A673 (cell line): ENCODE measurements at regions not wholly inside any gene's neighbourhood (a gene's known extent, or its start where the extent isn't known, plus 50 kb on each side); places are given as distances from the start of the nearest gene placed in this dataset.

ENCODE experiments used
- BruUV-seq: library from RNA; stranded (reverse); fragments of 400-500 nt; replicated peaks from 2 replicates; lab custom pipeline; 2021; lab: Mats Ljungman, UMichigan
- CTCF ChIA-PET: fragments of 300-600 bp; sonication (Branson Sonifier 250); formaldehyde crosslinking; loops from one replicate; lab custom pipeline; 2022; ENCODE audit warnings: antibody characterized with exemption; lab: Charles Lee
- POLR2A ChIA-PET: fragments of 300-600 bp; sonication (Branson Sonifier 250); formaldehyde crosslinking; loops from one replicate; lab custom pipeline; 2022; ENCODE audit warnings: antibody characterized with exemption; ENCODE audit not compliant: low non-redundant PET; lab: Charles Lee
- DNase-seq: peaks from one replicate; pipeline ENCODE4 v3.0.0-alpha.2; 2015; ENCODE audit warnings: low spot score
- H3K27ac ChIP-seq: fragments of 200-600 bp; sonication (generic); 2 replicates; pipeline ENCODE4 v1.5.1; 2016; ENCODE audit warnings: mixed run types, low read depth, mild to moderate bottlenecking, mixed read lengths, antibody characterized with exemption, low read length; ENCODE audit not compliant: poor library complexity, severe bottlenecking
- H3K27me3 ChIP-seq: fragments of 200-600 bp; sonication (generic); replicated peaks from 2 replicates; pipeline ENCODE4 v1.6.1; 2017; ENCODE audit warnings: mixed run types, low read depth, mild to moderate bottlenecking, mixed read lengths, antibody characterized with exemption, low read length; ENCODE audit not compliant: insufficient read depth, poor library complexity
- H3K36me3 ChIP-seq: fragments of 200-600 bp; sonication (generic); 2 replicates; pipeline ENCODE4 v1.6.1; 2016; ENCODE audit warnings: mixed run types, mild to moderate bottlenecking, mixed read lengths, antibody characterized with exemption, low read length; ENCODE audit not compliant: insufficient read depth, poor library complexity, severe bottlenecking
- H3K4me1 ChIP-seq: fragments of 200-600 bp; sonication (generic); 2 replicates; pipeline ENCODE4 v1.6.1; 2017; ENCODE audit warnings: mixed run types, mild to moderate bottlenecking, mixed read lengths, antibody characterized with exemption, low read length; ENCODE audit not compliant: insufficient read depth, poor library complexity, severe bottlenecking
- H3K4me3 ChIP-seq: fragments of 200-600 bp; sonication (generic); 2 replicates; pipeline ENCODE4 v1.5.1; 2016; ENCODE audit warnings: low read depth, mixed run types, mild to moderate bottlenecking, mixed read lengths, low read length; ENCODE audit not compliant: poor library complexity, severe bottlenecking
- H3K9me3 ChIP-seq: fragments of 200-600 bp; sonication (generic); 2 replicates; pipeline ENCODE4 v1.6.1; 2016; ENCODE audit warnings: mixed run types, low read depth, mild to moderate bottlenecking, mixed read lengths, antibody characterized with exemption, low read length; ENCODE audit not compliant: poor library complexity, severe bottlenecking
- EZH2 ChIP-seq: fragments of 200-600 bp; sonication (generic); IDR thresholded peaks from 2 replicates; pipeline ENCODE4 v1.6.1; 2017; ENCODE audit warnings: borderline replicate concordance, low read depth, mild to moderate bottlenecking, mixed read lengths, antibody characterized with exemption, low read length; ENCODE audit not compliant: poor library complexity, severe bottlenecking
- intact Hi-C: fragments of 100-400 bp; cut with micrococcal nuclease; formaldehyde crosslinking; loops from one replicate; pipeline ENCODE4 v1.10.0; 2022; ENCODE audit not compliant: unreplicated experiment
- TF ChIP-seq, protein P1 (sequence below): fragments of 300-800, 200-600 bp; sonication (generic); conservative IDR thresholded peaks from 2 replicates; pipeline ENCODE4 v1.5.1; 2017; ENCODE audit warnings: low read depth, mild to moderate bottlenecking, antibody characterized with exemption, low read length, moderate library complexity, mixed read lengths

GRCh38 chr2:114032705-114033104 is 142.8 kb downstream of the ACTR3 start:
- no TSS peak for BruUV-seq
- H3K27ac ChIP-seq, result no peak overlapping the region
- no peaks in the 10 kb centered on the region for H3K4me1 ChIP-seq
- H3K4me3 ChIP-seq, result no peak overlapping the region
- no peaks in the 10 kb centered on the region for H3K9me3 ChIP-seq
- no peak for DNase-seq
- intact Hi-C loops, result no loop called here
- H3K27me3 ChIP-seq, result no peaks in the 10 kb centered on the region
- ChIA-PET CTCF (no interaction called here), POLR2A (no interaction called here)
- H3K36me3 ChIP-seq, result no peaks in the 10 kb centered on the region
- no peak for TF ChIP-seq EZH2
- TF ChIP-seq, protein P1, sequence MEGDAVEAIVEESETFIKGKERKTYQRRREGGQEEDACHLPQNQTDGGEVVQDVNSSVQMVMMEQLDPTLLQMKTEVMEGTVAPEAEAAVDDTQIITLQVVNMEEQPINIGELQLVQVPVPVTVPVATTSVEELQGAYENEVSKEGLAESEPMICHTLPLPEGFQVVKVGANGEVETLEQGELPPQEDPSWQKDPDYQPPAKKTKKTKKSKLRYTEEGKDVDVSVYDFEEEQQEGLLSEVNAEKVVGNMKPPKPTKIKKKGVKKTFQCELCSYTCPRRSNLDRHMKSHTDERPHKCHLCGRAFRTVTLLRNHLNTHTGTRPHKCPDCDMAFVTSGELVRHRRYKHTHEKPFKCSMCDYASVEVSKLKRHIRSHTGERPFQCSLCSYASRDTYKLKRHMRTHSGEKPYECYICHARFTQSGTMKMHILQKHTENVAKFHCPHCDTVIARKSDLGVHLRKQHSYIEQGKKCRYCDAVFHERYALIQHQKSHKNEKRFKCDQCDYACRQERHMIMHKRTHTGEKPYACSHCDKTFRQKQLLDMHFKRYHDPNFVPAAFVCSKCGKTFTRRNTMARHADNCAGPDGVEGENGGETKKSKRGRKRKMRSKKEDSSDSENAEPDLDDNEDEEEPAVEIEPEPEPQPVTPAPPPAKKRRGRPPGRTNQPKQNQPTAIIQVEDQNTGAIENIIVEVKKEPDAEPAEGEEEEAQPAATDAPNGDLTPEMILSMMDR, result no peak

DNA sequence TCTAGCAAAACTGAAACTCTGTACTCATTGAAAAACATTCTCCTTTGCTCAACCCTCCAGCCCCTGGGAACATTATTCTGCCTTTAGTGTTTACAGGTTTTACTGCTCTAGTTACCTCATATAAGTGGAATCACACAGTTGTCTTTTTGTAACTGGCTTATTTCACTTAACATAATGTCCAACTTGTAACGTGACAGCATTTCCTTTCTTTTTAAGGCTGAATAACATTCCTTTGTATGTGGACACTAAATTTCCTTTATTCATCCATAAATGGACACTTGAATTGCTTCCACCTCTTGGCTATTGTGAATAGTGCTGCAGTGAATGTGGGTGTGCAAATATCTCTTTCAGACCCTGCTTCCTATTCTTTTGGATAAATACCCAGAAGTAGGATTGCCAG is 144.9 kb downstream of the ACTR3 start:
- DNase-seq, result no peak
- POLR2A ChIA-PET, result no interaction called here
- no peaks in the 10 kb centered on the region for H3K9me3 ChIP-seq
- H3K36me3 ChIP-seq, result no peaks in the 10 kb centered on the region
- H3K27me3 ChIP-seq, result no peaks in the 10 kb centered on the region
- CTCF ChIA-PET, result no interaction called here
- no peak overlapping the region for H3K4me3 ChIP-seq
- BruUV-seq, result no TSS peak
- no peaks in the 10 kb centered on the region for H3K4me1 ChIP-seq
- TF ChIP-seq, protein P1, result no peak
- no peak for TF ChIP-seq EZH2
- intact Hi-C loops, result no loop called here
- H3K27ac ChIP-seq, result no peak overlapping the region

DNA sequence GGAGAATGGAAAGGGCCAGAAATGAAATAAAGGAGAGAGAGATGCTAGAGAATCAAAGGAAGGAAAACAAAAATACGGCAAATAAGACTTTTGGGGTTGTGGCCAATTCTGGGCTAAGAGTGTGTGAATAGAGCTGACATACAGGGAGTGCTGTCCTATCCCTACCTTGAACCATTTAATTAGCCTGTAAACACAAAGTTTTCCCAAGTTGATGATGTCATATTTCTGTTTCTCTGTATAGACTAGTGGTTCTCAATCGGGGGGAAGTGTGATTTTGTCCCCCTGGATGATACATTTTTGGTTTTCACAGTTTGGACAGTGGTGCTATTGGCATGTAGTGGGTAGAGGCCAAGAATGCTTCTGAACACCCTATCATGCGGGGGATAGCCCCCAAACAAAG is 148.8 kb downstream of the ACTR3 start:
- ChIA-PET CTCF (no interaction called here), POLR2A (no interaction called here)
- no peaks in the 10 kb centered on the region for H3K4me1 ChIP-seq
- H3K4me3 ChIP-seq, result no peak overlapping the region
- no peaks in the 10 kb centered on the region for H3K9me3 ChIP-seq
- no peaks in the 10 kb centered on the region for H3K36me3 ChIP-seq
- H3K27me3 ChIP-seq, result no peaks in the 10 kb centered on the region
- DNase-seq, result no peak
- H3K27ac ChIP-seq, result no peak overlapping the region
- no peak for TF ChIP-seq EZH2
- TF ChIP-seq, protein P1, result no peak
- intact Hi-C loops, result no loop called here
- BruUV-seq, result no TSS peak
